PC-3 (cell line): ENCODE measurements at regions not wholly inside any gene's neighbourhood (a gene's known extent, or its start where the extent isn't known, plus 50 kb on each side); places are given as distances from the start of the nearest gene placed in this dataset.

ENCODE experiments used
- EZH2 ChIP-seq: fragments of 300-600 bp; sonication (generic); IDR thresholded peaks from one replicate; pipeline ENCODE4 v1.6.1; 2017; ENCODE audit warnings: antibody characterized with exemption, mild to moderate bottlenecking, low read length; ENCODE audit not compliant: unreplicated experiment
- EZH2phosphoT487 ChIP-seq: fragments of 300-600 bp; sonication (generic); IDR thresholded peaks from 2 replicates; pipeline ENCODE4 v1.6.1; 2018; ENCODE audit warnings: mild to moderate bottlenecking, antibody characterized with exemption, low read length, borderline replicate concordance
- TF ChIP-seq, protein P1 (sequence below): fragments of 300-600 bp; sonication (generic); conservative IDR thresholded peaks from 2 replicates; pipeline ENCODE4 v1.5.1; 2017; ENCODE audit warnings: antibody characterized with exemption, low read depth, mild to moderate bottlenecking, low read length

DNA sequence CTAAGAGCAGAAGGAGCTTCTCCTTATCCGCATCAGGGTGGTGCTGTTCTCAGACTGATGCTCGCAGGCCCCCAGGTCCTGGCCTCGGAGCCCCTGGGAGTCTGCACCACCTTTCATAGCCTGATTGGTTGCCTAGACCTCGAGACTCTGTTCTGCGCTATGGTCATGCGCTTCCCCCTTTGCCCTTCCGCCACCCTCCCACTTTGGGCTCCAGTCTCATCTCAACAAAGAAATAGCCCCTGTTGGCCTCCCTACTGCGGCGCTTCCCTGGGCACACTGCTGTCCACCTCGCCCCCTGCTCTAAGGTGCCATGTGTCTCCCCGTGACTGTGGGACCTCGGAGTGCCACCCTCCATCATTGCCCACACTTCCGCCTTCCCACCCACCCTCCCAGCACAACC is 102.9 kb upstream of the TWIST2 start:
- TF ChIP-seq, protein P1, sequence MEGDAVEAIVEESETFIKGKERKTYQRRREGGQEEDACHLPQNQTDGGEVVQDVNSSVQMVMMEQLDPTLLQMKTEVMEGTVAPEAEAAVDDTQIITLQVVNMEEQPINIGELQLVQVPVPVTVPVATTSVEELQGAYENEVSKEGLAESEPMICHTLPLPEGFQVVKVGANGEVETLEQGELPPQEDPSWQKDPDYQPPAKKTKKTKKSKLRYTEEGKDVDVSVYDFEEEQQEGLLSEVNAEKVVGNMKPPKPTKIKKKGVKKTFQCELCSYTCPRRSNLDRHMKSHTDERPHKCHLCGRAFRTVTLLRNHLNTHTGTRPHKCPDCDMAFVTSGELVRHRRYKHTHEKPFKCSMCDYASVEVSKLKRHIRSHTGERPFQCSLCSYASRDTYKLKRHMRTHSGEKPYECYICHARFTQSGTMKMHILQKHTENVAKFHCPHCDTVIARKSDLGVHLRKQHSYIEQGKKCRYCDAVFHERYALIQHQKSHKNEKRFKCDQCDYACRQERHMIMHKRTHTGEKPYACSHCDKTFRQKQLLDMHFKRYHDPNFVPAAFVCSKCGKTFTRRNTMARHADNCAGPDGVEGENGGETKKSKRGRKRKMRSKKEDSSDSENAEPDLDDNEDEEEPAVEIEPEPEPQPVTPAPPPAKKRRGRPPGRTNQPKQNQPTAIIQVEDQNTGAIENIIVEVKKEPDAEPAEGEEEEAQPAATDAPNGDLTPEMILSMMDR = no peak
- TF ChIP-seq EZH2 = no peak
- TF ChIP-seq EZH2phosphoT487 = no peak
